HEK293T (cell line): ENCODE measurements at regions not wholly inside any gene's neighbourhood (a gene's known extent, or its start where the extent isn't known, plus 50 kb on each side); places are given as distances from the start of the nearest gene placed in this dataset.

ENCODE experiments used
- CTBP1 ChIP-seq: fragments of 450-650 bp; IDR thresholded peaks from 2 replicates; pipeline ENCODE4 v1.6.1; 2016; ENCODE audit warnings: borderline replicate concordance
- ELF4 ChIP-seq: fragments of 450-650 bp; IDR thresholded peaks from 2 replicates; pipeline ENCODE4 v1.6.1; 2017; ENCODE audit warnings: antibody characterized with exemption
- FOXA1 ChIP-seq: fragments of 450-650 bp; IDR thresholded peaks from 2 replicates; pipeline ENCODE4 v1.6.1; 2016; ENCODE audit warnings: mild to moderate bottlenecking
- FOXK2 ChIP-seq: fragments of 450-650 bp; IDR thresholded peaks from 2 replicates; pipeline ENCODE4 v1.6.1; 2016; ENCODE audit warnings: mild to moderate bottlenecking
- FOXM1 ChIP-seq: fragments of 450-650 bp; IDR thresholded peaks from 2 replicates; pipeline ENCODE4 v1.6.1; 2017; ENCODE audit warnings: mild to moderate bottlenecking, borderline replicate concordance
- HDGF ChIP-seq: fragments of 450-650 bp; IDR thresholded peaks from 2 replicates; pipeline ENCODE4 v1.6.1; 2017; ENCODE audit warnings: antibody characterized with exemption, borderline replicate concordance
- SP1 ChIP-seq: fragments of 450-650 bp; IDR thresholded peaks from 2 replicates; pipeline ENCODE4 v1.6.1; 2017
- SUZ12 ChIP-seq: fragments of 450-650 bp; IDR thresholded peaks from 2 replicates; pipeline ENCODE4 v1.6.1; 2016; ENCODE audit warnings: mild to moderate bottlenecking
- TARDBP ChIP-seq: fragments of 450-650 bp; IDR thresholded peaks from 2 replicates; pipeline ENCODE4 v1.6.1; 2016
- ZNF384 ChIP-seq: fragments of 450-650 bp; IDR thresholded peaks from 2 replicates; pipeline ENCODE4 v1.6.1; 2016
- TF ChIP-seq, protein P1 (sequence below): fragments of 450-650 bp; IDR thresholded peaks from 2 replicates; pipeline ENCODE4 v1.6.1; 2016

DNA sequence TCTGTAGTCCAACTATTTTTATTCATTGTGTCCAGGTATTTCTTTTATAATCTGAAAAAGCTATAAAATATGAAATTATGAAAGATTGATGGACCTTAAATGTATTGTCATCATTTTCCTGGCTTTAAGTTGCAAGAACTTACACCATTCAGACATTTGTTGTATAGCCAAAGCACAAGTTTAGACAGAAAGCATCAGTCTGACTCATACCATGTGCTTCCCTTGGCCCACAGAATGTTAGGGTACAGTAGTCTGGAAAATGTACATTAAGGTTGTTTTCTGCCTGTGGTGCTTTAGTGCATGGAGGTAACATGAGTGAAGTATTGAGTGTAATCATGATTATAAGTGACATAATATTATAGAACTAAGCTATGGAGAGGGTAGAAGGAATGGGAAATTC is 1002.5 kb downstream of the BCL11B start:
- TF ChIP-seq CTBP1 (no peak), FOXM1 (no peak), FOXK2 (no peak), TARDBP (no peak), ELF4 (no peak), FOXA1 (no peak), HDGF (no peak), ZNF384 (no peak), SUZ12 (no peak), SP1 (no peak)
- TF ChIP-seq, protein P1, sequence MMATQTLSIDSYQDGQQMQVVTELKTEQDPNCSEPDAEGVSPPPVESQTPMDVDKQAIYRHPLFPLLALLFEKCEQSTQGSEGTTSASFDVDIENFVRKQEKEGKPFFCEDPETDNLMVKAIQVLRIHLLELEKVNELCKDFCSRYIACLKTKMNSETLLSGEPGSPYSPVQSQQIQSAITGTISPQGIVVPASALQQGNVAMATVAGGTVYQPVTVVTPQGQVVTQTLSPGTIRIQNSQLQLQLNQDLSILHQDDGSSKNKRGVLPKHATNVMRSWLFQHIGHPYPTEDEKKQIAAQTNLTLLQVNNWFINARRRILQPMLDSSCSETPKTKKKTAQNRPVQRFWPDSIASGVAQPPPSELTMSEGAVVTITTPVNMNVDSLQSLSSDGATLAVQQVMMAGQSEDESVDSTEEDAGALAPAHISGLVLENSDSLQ: no peak
